Tibial nerve (tissue), 4 donors: ENCODE measurements at regions not wholly inside any gene's neighbourhood (a gene's known extent, or its start where the extent isn't known, plus 50 kb on each side); places are given as distances from the start of the nearest gene placed in this dataset.

Source experiments
- CTCF ChIP-seq, 5 experiments: fragments of 200-600 bp in 3 of 5; fragments of 450-650 bp in 2 of 5; sonication (generic) in 3 of 5; IDR thresholded peaks; one replicate each; pipeline ENCODE4 v1.5.1; 2016 to 2019; ENCODE audit warnings: antibody characterized with exemption in 5 of 5, mild to moderate bottlenecking in 3 of 5, moderate library complexity in 2 of 5
- EP300 ChIP-seq, 2 donors: sonication (generic); formaldehyde crosslinking; IDR thresholded peaks; one replicate each; pipeline ENCODE4 v1.6.1; 2017; ENCODE audit warnings: antibody characterized with exemption in 2 of 2, mild to moderate bottlenecking in 1 of 2
- POLR2A ChIP-seq, 2 donors: fragments of 450-650 bp; IDR thresholded peaks; one replicate each; pipeline ENCODE4 v1.6.1; 2017; ENCODE audit warnings: antibody characterized with exemption in 2 of 2, mild to moderate bottlenecking in 2 of 2, moderate library complexity in 2 of 2

GRCh38 chr3:10760199-10760598 is 55.8 kb upstream of the SLC6A11 start:
- TF ChIP-seq EP300 (IDR thresholded peaks at IDR 0.05) (no peak), CTCF (IDR thresholded peaks at IDR 0.05) (no peak), POLR2A (IDR thresholded peaks at IDR 0.05) (no peak)
